A549 (cell line): ENCODE measurements at regions not wholly inside any gene's neighbourhood (a gene's known extent, or its start where the extent isn't known, plus 50 kb on each side); places are given as distances from the start of the nearest gene placed in this dataset.

Source experiments
- ATAC-seq, 2 experiments: fragments of 200-7000 bp in 1 of 2; fragments of >200 bp in 1 of 2; cut with Nextera tagmentation in 1 of 2; cut with Tn5 transposase in 1 of 2; 3 replicates each; pipeline versions ENCODE4 v1.8.0 to v1.9.1; 2018 to 2020; ENCODE audit warnings: mild to moderate bottlenecking in 1 of 2, moderate library complexity in 1 of 2
- CTCF ChIA-PET: fragments of 300-600 bp; sonication (Branson Sonifier 250); formaldehyde crosslinking; extraction: SDS; loops from one replicate; lab custom pipeline; 2021; ENCODE audit warnings: antibody characterized with exemption, inconsistent platforms; lab: Yijun Ruan, JAX
- POLR2A ChIA-PET: fragments of 350-600 bp; formaldehyde crosslinking; extraction: SDS; loops from one replicate; lab custom pipeline; 2021; ENCODE audit warnings: antibody characterized with exemption, inconsistent platforms; lab: Yijun Ruan, JAX
- DNase-seq, 2 experiments: peaks; one replicate each; pipeline versions ENCODE4 v3.0.0 to v3.0.0-alpha.2; 2011 to 2016; ENCODE audit warnings: low read depth in 1 of 2, low spot score in 1 of 2
- FAIRE-seq: peaks from 2 replicates; lab custom pipeline; 2011; peaks lifted over from hg19 to GRCh38; lab: Jason Lieb, UNC
- H3K27ac ChIP-seq, 2 experiments: fragments of >200 bp; sonication (Bioruptor Twin); formaldehyde crosslinking; 3 replicates each; pipeline ENCODE4 v1.5.1; 2016 to 2017
- H3K4me1 ChIP-seq: fragments of >200 bp; sonication (Bioruptor Twin); formaldehyde crosslinking; 3 replicates; pipeline ENCODE4 v1.6.1; 2016
- H3K4me2 ChIP-seq: fragments of >200 bp; sonication (Bioruptor Twin); formaldehyde crosslinking; 3 replicates; pipeline ENCODE4 v1.6.1; 2016
- H3K4me3 ChIP-seq: fragments of >200 bp; sonication (Bioruptor Twin); formaldehyde crosslinking; 3 replicates; pipeline ENCODE4 v1.5.1; 2016
- H3K9me3 ChIP-seq: fragments of >200 bp; sonication (Bioruptor Twin); formaldehyde crosslinking; 3 replicates; pipeline ENCODE4 v1.6.1; 2016
- BHLHE40 ChIP-seq: IDR thresholded peaks from 2 replicates; pipeline ENCODE4 v1.6.1; 2012; ENCODE audit warnings: low read depth, low read length, inconsistent platforms
- FOXS1 ChIP-seq: fragments of 250-450 bp; sonication (Bioruptor Pico); IDR thresholded peaks from 2 replicates; pipeline ENCODE4 v1.5.0; 2020; ENCODE audit warnings: mild to moderate bottlenecking, moderate library complexity
- HES2 ChIP-seq: fragments of >200 bp; sonication (Bioruptor Twin); formaldehyde crosslinking; IDR thresholded peaks from 2 replicates; pipeline ENCODE4 v1.6.1; 2016
- HOXA7 ChIP-seq: fragments of 250-450 bp; sonication (Bioruptor Pico); IDR thresholded peaks from 2 replicates; pipeline ENCODE4 v1.5.0; 2020; ENCODE audit warnings: mild to moderate bottlenecking, moderate library complexity
- HOXB5 ChIP-seq: fragments of 250-450 bp; sonication (Bioruptor Pico); IDR thresholded peaks from 2 replicates; pipeline ENCODE4 v1.5.0; 2020; ENCODE audit warnings: mild to moderate bottlenecking, moderate library complexity
- JUN ChIP-seq, 2 experiments: fragments of >200 bp; sonication (Bioruptor Twin); formaldehyde crosslinking; IDR thresholded peaks; 2 replicates in 1 of 2; 3 replicates in 1 of 2; pipeline ENCODE4 v1.6.1; 2016 to 2017
- KDM1A ChIP-seq: fragments of 200-600 bp; sonication (generic); IDR thresholded peaks from 2 replicates; pipeline ENCODE4 v1.6.1; 2016; ENCODE audit warnings: low read depth, mild to moderate bottlenecking
- KDM5A ChIP-seq: fragments of 200-600 bp; sonication (generic); IDR thresholded peaks from 2 replicates; pipeline ENCODE4 v1.6.1; 2016; ENCODE audit warnings: antibody characterized with exemption, mild to moderate bottlenecking
- MAFK ChIP-seq: fragments of 450-650 bp; IDR thresholded peaks from 2 replicates; pipeline ENCODE4 v1.6.1; 2014; ENCODE audit not compliant: partially characterized antibody
- MAZ ChIP-seq: fragments of 150-350 bp; IDR thresholded peaks from 2 replicates; pipeline ENCODE4 v1.6.1; 2014; ENCODE audit warnings: antibody characterized with exemption, low read depth, low read length, borderline replicate concordance
- PBX3 ChIP-seq: IDR thresholded peaks from 2 replicates; pipeline ENCODE4 v1.6.1; 2012
- PHF8 ChIP-seq: fragments of 200-600 bp; sonication (generic); IDR thresholded peaks from 2 replicates; pipeline ENCODE4 v1.6.1; 2016; ENCODE audit warnings: low read depth, mild to moderate bottlenecking, antibody characterized with exemption, moderate library complexity, borderline replicate concordance
- POLR2A ChIP-seq: IDR thresholded peaks from 2 replicates; pipeline ENCODE4 v1.6.1; 2012; ENCODE audit warnings: mild to moderate bottlenecking, low read length
- RAD21 ChIP-seq, 2 experiments: fragments of >200 bp in 1 of 2; sonication (Bioruptor Twin) in 1 of 2; formaldehyde crosslinking in 1 of 2; IDR thresholded peaks in 1 of 2; conservative IDR thresholded peaks in 1 of 2; 2 replicates in 1 of 2; 3 replicates in 1 of 2; pipeline ENCODE4 v1.6.1; 2012 to 2018; ENCODE audit warnings: inconsistent platforms in 1 of 2
- RFX5 ChIP-seq: fragments of 450-650 bp; IDR thresholded peaks from 2 replicates; pipeline ENCODE4 v1.7.1; 2014; ENCODE audit warnings: antibody characterized with exemption, mild to moderate bottlenecking, moderate library complexity
- TP53 ChIP-seq: fragments of 250-450 bp; sonication (Bioruptor Pico); IDR thresholded peaks from 2 replicates; pipeline ENCODE4 v1.5.0; 2021; ENCODE audit warnings: mild to moderate bottlenecking, moderate library complexity
- ZSCAN20 ChIP-seq: fragments of 250-450 bp; sonication (Bioruptor Pico); IDR thresholded peaks from 2 replicates; pipeline ENCODE4 v1.8.0; 2022; ENCODE audit warnings: mild to moderate bottlenecking, moderate library complexity
- WGBS: methylation state at CpG from one replicate; pipeline ENCODE4 v1.1.6; 2017; ENCODE audit errors: missing lambda C conversion rate; 5-methylcytosine and 5-hydroxymethylcytosine counted together
- TF ChIP-seq, protein P1 (sequence below): IDR thresholded peaks from 2 replicates; pipeline ENCODE4 v1.6.1; 2012; ENCODE audit warnings: low read depth, borderline replicate concordance

- no peak for FAIRE-seq
- TF ChIP-seq HOXA7 (CRISPR knock-in tag) = no peak
- TF ChIP-seq, protein P1, sequence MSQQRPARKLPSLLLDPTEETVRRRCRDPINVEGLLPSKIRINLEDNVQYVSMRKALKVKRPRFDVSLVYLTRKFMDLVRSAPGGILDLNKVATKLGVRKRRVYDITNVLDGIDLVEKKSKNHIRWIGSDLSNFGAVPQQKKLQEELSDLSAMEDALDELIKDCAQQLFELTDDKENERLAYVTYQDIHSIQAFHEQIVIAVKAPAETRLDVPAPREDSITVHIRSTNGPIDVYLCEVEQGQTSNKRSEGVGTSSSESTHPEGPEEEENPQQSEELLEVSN = no peak
- no peak for TF ChIP-seq TP53 (CRISPR knock-in tag)
- no peak for TF ChIP-seq RFX5
- no peak for TF ChIP-seq FOXS1
- TF ChIP-seq, all 56 proteins: peak for 0
- no peak for ATAC-seq
- Histone ChIP-seq H3K4me1 (no peaks in the 10 kb centered on the region), H3K9me3 (no peaks in the 10 kb centered on the region), H3K4me3 (no peak overlapping the region), H3K4me2 (no peak overlapping the region), H3K27ac (no peak overlapping the region)
- 26% methylated on average over 3 of the region's 3 CpGs for WGBS
- ChIA-PET POLR2A (no interaction called here), CTCF (interaction anchor here (0.5 kb wide), 1 partner anchor 24 kb away, joined by 3 read pairs; no protein-coding TSS in a partner anchor)
- no peak for DNase-seq
Measured at GRCh38 chr4:178523038-178523437, 1080.8 kb upstream of the AGA start.

DNA sequence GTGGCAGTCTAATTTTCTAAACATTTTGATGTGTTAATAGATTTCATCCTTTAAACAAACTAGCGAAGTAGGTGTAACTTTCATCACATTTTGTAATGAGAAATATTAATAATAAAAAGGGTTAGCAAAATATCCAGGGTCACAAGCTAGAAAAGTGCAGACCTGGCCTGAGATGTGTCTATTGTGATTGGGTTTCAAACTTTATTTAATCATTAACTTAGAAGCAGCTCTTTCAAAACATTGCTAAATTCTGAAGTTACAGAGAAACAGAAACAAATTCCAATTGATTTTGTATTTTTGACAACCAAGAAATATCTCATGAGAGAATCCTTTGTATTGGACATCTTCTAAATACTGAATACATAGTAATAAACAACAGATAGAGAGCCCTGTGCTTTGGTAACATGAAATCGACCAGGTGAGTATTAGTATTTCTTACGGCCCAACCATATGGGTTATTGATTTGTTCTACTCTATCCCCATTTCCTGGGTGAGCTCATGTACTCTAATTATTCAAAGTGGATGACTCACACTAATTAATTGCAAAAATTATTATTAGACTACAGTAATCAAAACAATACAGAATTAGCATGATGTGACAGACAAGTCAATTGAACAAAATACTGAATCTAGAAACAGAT lies 1093.8 kb upstream of the AGA start:
- DNase-seq (no peak), ATAC-seq (no peak), FAIRE-seq (no peak)
- POLR2A ChIA-PET = no interaction called here
- CTCF ChIA-PET = no interaction called here
- TF ChIP-seq PBX3 = no peak
- TF ChIP-seq BHLHE40 = no peak
- TF ChIP-seq HES2 = no peak
- TF ChIP-seq JUN (IDR thresholded peaks at IDR 0.05) = no peak
- no peak for TF ChIP-seq POLR2A
- no peak for TF ChIP-seq KDM1A
- TF ChIP-seq RAD21 (conservative IDR thresholded peaks at IDR 0.05 in 1 of 2, IDR thresholded peaks at IDR 0.05 in 1 of 2) = no peak
- TF ChIP-seq KDM5A = no peak
- TF ChIP-seq HOXB5 (CRISPR knock-in tag) = no peak
- TF ChIP-seq ZSCAN20 (CRISPR knock-in tag) = no peak
- 35% methylated on average over 3 of the region's 3 CpGs for WGBS
- H3K4me2 ChIP-seq = no peak overlapping the region
- H3K9me3 ChIP-seq = no peaks in the 10 kb centered on the region
- no peaks in the 10 kb centered on the region for H3K4me1 ChIP-seq
- H3K4me3 ChIP-seq = no peak overlapping the region
- H3K27ac ChIP-seq = no peak overlapping the region

DNA sequence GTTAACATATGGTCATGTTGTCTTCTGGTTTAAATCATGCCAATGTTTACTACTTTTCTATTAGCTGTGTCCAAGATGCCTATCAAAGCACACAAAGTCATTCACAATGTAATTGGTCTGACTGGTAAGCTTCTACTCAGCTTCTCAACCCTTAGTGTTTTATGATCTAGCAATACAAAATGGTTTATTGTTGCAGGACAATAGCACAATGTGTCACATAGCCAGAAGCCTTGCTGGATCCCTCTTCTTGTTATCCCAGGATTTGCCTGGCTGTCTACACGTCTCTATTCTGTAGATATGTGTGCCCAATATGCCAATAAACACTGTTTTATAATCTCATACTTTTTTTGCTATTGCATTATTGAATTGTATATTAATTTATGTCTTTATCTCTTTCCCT lies 1111.0 kb upstream of the AGA start:
- ChIA-PET CTCF (no interaction called here), POLR2A (no interaction called here)
- WGBS = 0% methylated on average over 1 of the region's 1 CpG
- no peaks in the 10 kb centered on the region for H3K9me3 ChIP-seq
- no peaks in the 10 kb centered on the region for H3K4me1 ChIP-seq
- H3K4me3 ChIP-seq = no peak overlapping the region
- H3K27ac ChIP-seq = no peak overlapping the region
- no peak overlapping the region for H3K4me2 ChIP-seq
- no peak for ATAC-seq
- DNase-seq = no peak
- FAIRE-seq = no peak
- TF ChIP-seq JUN (IDR thresholded peaks at IDR 0.05) = no peak
- TF ChIP-seq TP53 (CRISPR knock-in tag) = no peak
- TF ChIP-seq POLR2A = no peak
- no peak for TF ChIP-seq MAZ
- TF ChIP-seq PBX3 = no peak
- TF ChIP-seq PHF8 = no peak
- no peak for TF ChIP-seq MAFK
